DND-41 (cell line): ENCODE measurements at regions not wholly inside any gene's neighbourhood (a gene's known extent, or its start where the extent isn't known, plus 50 kb on each side); places are given as distances from the start of the nearest gene placed in this dataset.

Source experiments
- ATAC-seq: fragments of 200-7000 bp; cut with Tn5 transposase; 3 replicates; pipeline ENCODE4 v1.9.1; 2021; ENCODE audit warnings: low read depth; ENCODE audit not compliant: insufficient read depth
- DNase-seq: peaks from one replicate; pipeline ENCODE4 v3.0.0-alpha.2; 2020
- H2AFZ ChIP-seq: 2 replicates; pipeline ENCODE4 v1.6.0; 2012; ENCODE audit warnings: low read depth, low read length
- H3K27ac ChIP-seq: 2 replicates; pipeline ENCODE4 v1.5.1; 2012; ENCODE audit warnings: low read length, inconsistent platforms
- H3K27me3 ChIP-seq: fragments of 200-600 bp; sonication (generic); 2 replicates; pipeline ENCODE4 v1.6.0; 2012; ENCODE audit warnings: low read length, mild to moderate bottlenecking, inconsistent platforms; ENCODE audit not compliant: insufficient read depth, poor library complexity
- H3K36me3 ChIP-seq: 2 replicates; pipeline ENCODE4 v1.5.1; 2012; ENCODE audit warnings: low read length, inconsistent platforms; ENCODE audit not compliant: insufficient read depth
- H3K4me1 ChIP-seq: 2 replicates; pipeline ENCODE4 v1.5.1; 2012; ENCODE audit warnings: mild to moderate bottlenecking, low read length; ENCODE audit not compliant: insufficient read depth
- H3K4me2 ChIP-seq: 2 replicates; pipeline ENCODE4 v1.6.0; 2012; ENCODE audit warnings: mild to moderate bottlenecking, moderate library complexity, low read length, inconsistent platforms; ENCODE audit not compliant: insufficient read depth
- H3K4me3 ChIP-seq, 2 experiments: fragments of 200-600 bp in 1 of 2; shearing (Covaris generic) in 1 of 2; 2 replicates each; pipeline ENCODE4 v1.5.1; 2012 to 2016; ENCODE audit warnings: inconsistent platforms in 2 of 2, low read length in 2 of 2, mild to moderate bottlenecking in 2 of 2, low read depth in 1 of 2, moderate library complexity in 1 of 2
- H3K79me2 ChIP-seq: 2 replicates; pipeline ENCODE4 v1.6.0; 2012; ENCODE audit warnings: low read length, inconsistent platforms; ENCODE audit not compliant: insufficient read depth
- H3K9ac ChIP-seq: 2 replicates; pipeline ENCODE4 v1.6.0; 2012; ENCODE audit warnings: low read depth, mild to moderate bottlenecking, inconsistent platforms, low read length, moderate library complexity
- H3K9me3 ChIP-seq: 2 replicates; pipeline ENCODE4 v1.5.1; 2012; ENCODE audit warnings: low read length, moderate library complexity, mild to moderate bottlenecking, inconsistent platforms; ENCODE audit not compliant: insufficient read depth, severe bottlenecking
- H4K20me1 ChIP-seq: 2 replicates; pipeline ENCODE4 v1.6.0; 2012; ENCODE audit warnings: low read length; ENCODE audit not compliant: insufficient read depth
- EZH2 ChIP-seq: IDR thresholded peaks from 3 replicates; pipeline ENCODE4 v1.6.1; 2012; ENCODE audit warnings: borderline replicate concordance, low read depth, mild to moderate bottlenecking, moderate library complexity, low read length, inconsistent platforms; ENCODE audit not compliant: severe bottlenecking
- TF ChIP-seq, protein P1 (sequence below): IDR thresholded peaks from 2 replicates; pipeline ENCODE4 v1.5.1; 2012; ENCODE audit warnings: borderline replicate concordance, low read length, moderate library complexity, mild to moderate bottlenecking; ENCODE audit not compliant: poor library complexity, severe bottlenecking; ENCODE audit errors: extremely low read depth

DNA sequence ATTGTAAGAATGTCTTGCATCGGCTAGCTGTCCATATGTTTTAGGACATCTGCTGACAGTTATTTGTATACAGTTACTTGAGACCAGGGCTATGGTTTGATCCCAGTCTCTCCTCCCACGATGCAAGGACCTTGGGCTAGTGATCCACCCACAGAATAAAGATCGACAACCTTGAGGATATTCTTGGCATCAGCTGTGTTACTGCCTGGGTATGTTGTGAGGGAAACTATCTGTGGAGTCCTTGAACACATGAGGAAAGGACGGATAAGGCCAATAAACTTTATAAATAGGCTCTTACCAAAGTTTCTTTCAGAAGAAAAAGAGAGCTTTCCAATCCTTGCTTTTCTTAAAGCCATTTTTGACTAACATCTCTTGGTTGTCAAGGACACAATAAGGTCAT, 70.8 kb upstream of the HEY2 start:
- TF ChIP-seq EZH2 = no peak
- TF ChIP-seq, protein P1, sequence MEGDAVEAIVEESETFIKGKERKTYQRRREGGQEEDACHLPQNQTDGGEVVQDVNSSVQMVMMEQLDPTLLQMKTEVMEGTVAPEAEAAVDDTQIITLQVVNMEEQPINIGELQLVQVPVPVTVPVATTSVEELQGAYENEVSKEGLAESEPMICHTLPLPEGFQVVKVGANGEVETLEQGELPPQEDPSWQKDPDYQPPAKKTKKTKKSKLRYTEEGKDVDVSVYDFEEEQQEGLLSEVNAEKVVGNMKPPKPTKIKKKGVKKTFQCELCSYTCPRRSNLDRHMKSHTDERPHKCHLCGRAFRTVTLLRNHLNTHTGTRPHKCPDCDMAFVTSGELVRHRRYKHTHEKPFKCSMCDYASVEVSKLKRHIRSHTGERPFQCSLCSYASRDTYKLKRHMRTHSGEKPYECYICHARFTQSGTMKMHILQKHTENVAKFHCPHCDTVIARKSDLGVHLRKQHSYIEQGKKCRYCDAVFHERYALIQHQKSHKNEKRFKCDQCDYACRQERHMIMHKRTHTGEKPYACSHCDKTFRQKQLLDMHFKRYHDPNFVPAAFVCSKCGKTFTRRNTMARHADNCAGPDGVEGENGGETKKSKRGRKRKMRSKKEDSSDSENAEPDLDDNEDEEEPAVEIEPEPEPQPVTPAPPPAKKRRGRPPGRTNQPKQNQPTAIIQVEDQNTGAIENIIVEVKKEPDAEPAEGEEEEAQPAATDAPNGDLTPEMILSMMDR = no peak
- H3K4me1 ChIP-seq = peaks cover 11% of the 10 kb centered on the region; the same call in 1 of the 2 replicates
- H4K20me1 ChIP-seq = no peaks in the 10 kb centered on the region
- no peak overlapping the region for H3K4me3 ChIP-seq
- H3K36me3 ChIP-seq = no peaks in the 10 kb centered on the region
- no peak overlapping the region for H3K4me2 ChIP-seq
- no peaks in the 10 kb centered on the region for H3K9me3 ChIP-seq
- no peak overlapping the region for H2AFZ ChIP-seq
- H3K79me2 ChIP-seq = no peaks in the 10 kb centered on the region
- H3K27ac ChIP-seq = no peak overlapping the region
- ATAC-seq = no peak
- H3K27me3 ChIP-seq = no peaks in the 10 kb centered on the region
- no peak overlapping the region for H3K9ac ChIP-seq
- DNase-seq = no peak

DNA sequence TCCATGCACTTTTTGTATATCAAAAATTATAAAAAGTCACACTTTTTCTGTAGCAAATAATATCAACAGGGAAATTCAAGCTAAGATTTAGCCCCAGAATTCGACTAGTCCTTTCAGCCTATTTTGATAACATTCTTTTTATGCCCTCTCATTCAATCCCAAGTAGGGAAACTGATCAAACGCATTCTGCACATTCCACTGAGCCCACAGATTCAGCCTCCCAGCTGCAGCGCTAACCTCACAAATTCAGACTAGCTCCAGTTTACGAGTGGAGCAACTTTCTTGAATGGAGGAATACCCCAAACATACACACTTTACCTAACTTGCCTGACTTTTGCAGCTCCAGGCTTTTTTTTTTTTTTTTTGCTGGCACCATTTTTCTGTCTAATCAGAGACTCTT, 70.3 kb upstream of the HEY2 start:
- ATAC-seq (no peak), DNase-seq (no peak)
- Histone ChIP-seq H2AFZ (no peak overlapping the region), H3K27me3 (no peaks in the 10 kb centered on the region), H3K36me3 (no peaks in the 10 kb centered on the region), H3K27ac (no peak overlapping the region), H3K4me1 (peaks cover 11% of the 10 kb centered on the region; the same call in 1 of the 2 replicates), H4K20me1 (no peaks in the 10 kb centered on the region), H3K4me3 (no peak overlapping the region), H3K9me3 (no peaks in the 10 kb centered on the region), H3K9ac (no peak overlapping the region), H3K4me2 (no peak overlapping the region), H3K79me2 (no peaks in the 10 kb centered on the region)
- TF ChIP-seq EZH2 = no peak
- TF ChIP-seq, protein P1 = no peak

DNA sequence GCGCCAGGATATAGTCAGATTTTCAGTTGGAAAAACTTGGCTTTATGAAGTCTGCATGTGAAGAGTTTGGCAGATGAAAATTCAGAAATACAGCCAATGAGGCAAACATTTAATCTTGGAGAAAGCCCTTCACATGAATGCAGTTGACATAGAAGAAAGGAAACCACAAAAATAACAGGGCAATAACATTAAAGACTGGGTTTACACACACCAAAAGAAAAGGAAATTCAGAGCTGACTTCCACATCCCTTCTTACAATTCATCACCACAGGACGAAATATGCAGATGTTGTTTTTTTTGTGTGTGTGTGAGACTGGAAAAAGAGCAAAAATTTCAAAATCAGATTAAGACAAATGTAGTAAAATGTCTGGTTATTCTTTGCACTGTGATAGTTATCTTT, 69.8 kb upstream of the HEY2 start:
- H3K27me3 ChIP-seq = no peaks in the 10 kb centered on the region
- no peak overlapping the region for H3K4me2 ChIP-seq
- H3K4me1 ChIP-seq = peaks cover 11% of the 10 kb centered on the region; the same call in 1 of the 2 replicates
- no peaks in the 10 kb centered on the region for H4K20me1 ChIP-seq
- TF ChIP-seq, protein P1 = no peak
- TF ChIP-seq EZH2 = no peak
- no peak overlapping the region for H3K4me3 ChIP-seq
- DNase-seq (no peak), ATAC-seq (peak; percentile 92)
- H3K36me3 ChIP-seq = no peaks in the 10 kb centered on the region
- H3K79me2 ChIP-seq = no peaks in the 10 kb centered on the region
- no peaks in the 10 kb centered on the region for H3K9me3 ChIP-seq
- H2AFZ ChIP-seq = no peak overlapping the region
- H3K27ac ChIP-seq = no peak overlapping the region
- no peak overlapping the region for H3K9ac ChIP-seq

DNA sequence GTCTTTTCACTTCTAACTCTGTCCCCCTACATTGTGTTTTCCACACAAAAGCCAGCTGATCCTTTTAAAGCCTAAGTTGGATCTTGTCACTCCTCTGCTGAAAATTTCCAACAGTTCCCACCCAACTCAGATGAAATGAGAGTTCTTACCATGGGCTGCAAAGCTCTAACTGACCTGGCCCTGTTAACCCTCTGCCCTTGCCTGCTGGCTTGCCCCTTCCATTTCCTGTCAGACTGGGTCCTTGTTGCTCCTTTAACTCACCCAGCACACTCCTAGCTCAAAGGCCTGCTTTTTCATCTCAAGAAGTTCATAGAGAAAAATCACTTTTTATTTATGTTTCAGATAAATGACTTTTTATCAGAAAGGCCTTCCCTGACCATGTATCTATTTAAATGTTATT, 66.5 kb upstream of the HEY2 start:
- Histone ChIP-seq H4K20me1 (no peaks in the 10 kb centered on the region), H3K4me1 (peaks cover 11% of the 10 kb centered on the region; the same call in 1 of the 2 replicates), H3K36me3 (no peaks in the 10 kb centered on the region), H3K27ac (no peak overlapping the region), H3K9ac (no peak overlapping the region), H3K27me3 (no peaks in the 10 kb centered on the region), H3K4me2 (no peak overlapping the region), H3K4me3 (no peak overlapping the region), H3K9me3 (no peaks in the 10 kb centered on the region), H2AFZ (no peak overlapping the region), H3K79me2 (no peaks in the 10 kb centered on the region)
- no peak for ATAC-seq
- no peak for DNase-seq
- no peak for TF ChIP-seq EZH2
- TF ChIP-seq, protein P1 = no peak
